Gastroesophageal sphincter (tissue), 4 donors: ENCODE measurements at regions not wholly inside any gene's neighbourhood (a gene's known extent, or its start where the extent isn't known, plus 50 kb on each side); places are given as distances from the start of the nearest gene placed in this dataset.

Experiments
- ATAC-seq: fragments of 150-250 bp; one replicate; pipeline ENCODE4 v1.9.1; 2016; ENCODE audit warnings: mild to moderate bottlenecking, moderate library complexity
- H3K27ac ChIP-seq, 4 donors: fragments of 200-600 bp; sonication (generic) in 3 of 4; 1 replicate in 3 of 4; 2 replicates in 1 of 4; pipeline ENCODE4 v1.5.1; 2016 to 2019
- H3K27me3 ChIP-seq: fragments of 200-600 bp; sonication (generic); one replicate; pipeline ENCODE4 v1.5.1; 2019
- H3K36me3 ChIP-seq, 2 donors: fragments of 200-600 bp; sonication (generic); one replicate each; pipeline ENCODE4 v1.5.1; 2019; ENCODE audit warnings: control low read depth in 1 of 2
- H3K4me1 ChIP-seq, 3 donors: fragments of 200-600 bp; sonication (generic); 1 replicate in 2 of 3; 2 replicates in 1 of 3; pipeline ENCODE4 v1.5.1; 2016 to 2019; ENCODE audit warnings: control low read depth in 2 of 3
- H3K4me3 ChIP-seq, 2 donors: fragments of 200-600 bp; sonication (generic); one replicate each; pipeline ENCODE4 v1.5.1; 2019; ENCODE audit warnings: mild to moderate bottlenecking in 1 of 2, moderate library complexity in 1 of 2
- H3K9me3 ChIP-seq, 3 donors: fragments of 200-600 bp; sonication (generic); one replicate each; pipeline ENCODE4 v1.5.1; 2017 to 2019; ENCODE audit warnings: control low read depth in 2 of 3
- CTCF ChIP-seq, 4 experiments: fragments of 200-600 bp in 2 of 4; fragments of 450-650 bp in 2 of 4; sonication (generic) in 1 of 4; IDR thresholded peaks; one replicate each; pipeline ENCODE4 v1.5.1; 2017 to 2019; ENCODE audit warnings: antibody characterized with exemption in 4 of 4, mild to moderate bottlenecking in 2 of 4, moderate library complexity in 2 of 4
- EP300 ChIP-seq: sonication (generic); formaldehyde crosslinking; IDR thresholded peaks from one replicate; pipeline ENCODE4 v1.6.1; 2017; ENCODE audit warnings: antibody characterized with exemption, mild to moderate bottlenecking
- POLR2A ChIP-seq, 2 donors: fragments of 450-650 bp; IDR thresholded peaks; one replicate each; pipeline ENCODE4 v1.6.1; 2017; ENCODE audit warnings: antibody characterized with exemption in 2 of 2, mild to moderate bottlenecking in 2 of 2, moderate library complexity in 1 of 2
- POLR2AphosphoS5 ChIP-seq: sonication (generic); formaldehyde crosslinking; IDR thresholded peaks from one replicate; pipeline ENCODE4 v1.6.1; 2017; ENCODE audit warnings: antibody characterized with exemption
- WGBS, 2 donors: methylation state at CpG; one replicate each; pipeline ENCODE4 v1.1.5; 2018; ENCODE audit warnings: low coverage in 1 of 2; 5-methylcytosine and 5-hydroxymethylcytosine counted together

DNA sequence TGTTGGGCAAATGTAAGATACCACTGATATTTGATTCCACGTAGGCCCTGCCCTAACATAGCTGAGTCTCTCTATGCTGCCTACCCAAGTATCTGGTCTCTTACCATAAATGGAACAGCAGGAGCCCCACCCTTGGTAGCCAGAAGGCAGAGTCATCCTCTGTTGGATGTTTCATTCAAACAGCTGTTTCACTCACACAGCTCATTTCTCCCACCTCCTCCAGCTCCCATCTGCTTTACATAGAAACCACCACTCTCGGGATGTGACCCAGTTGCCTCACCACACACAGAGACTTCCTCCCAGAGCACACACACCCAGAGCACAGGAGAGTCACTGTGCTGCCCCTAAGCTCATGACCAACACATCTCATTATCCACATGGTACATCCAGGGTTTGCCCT is 165.3 kb downstream of the TMEM167A start:
- ATAC-seq = no peak

GRCh38 chr5:82910905-82911304 is 166.3 kb downstream of the TMEM167A start:
- H3K4me1 ChIP-seq = no peaks in the 10 kb centered on the region
- no peak for TF ChIP-seq POLR2AphosphoS5
- no peak for TF ChIP-seq POLR2A (IDR thresholded peaks at IDR 0.05)
- no peak for TF ChIP-seq CTCF (IDR thresholded peaks at IDR 0.05)
- TF ChIP-seq EP300 = no peak
- ATAC-seq = no peak
- peaks cover 0 to 9% (median 0%) of the 10 kb centered on the region in 3 donors for H3K9me3 ChIP-seq
- H3K27me3 ChIP-seq = no peaks in the 10 kb centered on the region
- H3K36me3 ChIP-seq = no peaks in the 10 kb centered on the region
- H3K27ac ChIP-seq = no peak overlapping the region
- no peak overlapping the region for H3K4me3 ChIP-seq

More for the DNA sequence above, 165.3 kb downstream of the TMEM167A start:
- Histone ChIP-seq H3K4me3 (no peak overlapping the region), H3K27me3 (no peaks in the 10 kb centered on the region), H3K4me1 (no peaks in the 10 kb centered on the region), H3K9me3 (peaks cover 0 to 19% (median 0%) of the 10 kb centered on the region in 3 donors), H3K36me3 (no peaks in the 10 kb centered on the region), H3K27ac (no peak overlapping the region)
- WGBS, 2 donors = 76% methylated on average over 2 of the region's 2 CpGs; no CpG with 5 or more reads in 1 of the 2 donors
- TF ChIP-seq POLR2AphosphoS5 = no peak
- no peak for TF ChIP-seq POLR2A (IDR thresholded peaks at IDR 0.05)
- no peak for TF ChIP-seq EP300
- no peak for TF ChIP-seq CTCF (IDR thresholded peaks at IDR 0.05)

DNA sequence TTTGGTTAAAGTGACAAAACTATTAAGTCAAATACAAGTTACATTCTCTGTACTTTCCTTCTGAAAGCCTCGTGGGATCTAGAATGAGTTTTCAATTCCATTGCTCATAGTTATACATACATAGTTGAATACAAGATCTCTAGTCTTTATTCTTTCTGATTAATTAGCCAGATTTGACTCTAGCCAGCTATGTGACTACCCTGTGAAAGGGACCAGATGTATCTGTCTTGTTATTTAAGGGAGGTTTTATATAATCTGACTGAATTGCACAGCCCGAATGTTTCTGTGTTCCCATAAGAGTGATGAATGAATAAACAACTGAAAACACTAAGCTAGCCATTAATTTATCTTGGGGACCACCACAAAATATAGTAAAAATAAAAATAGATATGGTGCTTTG is 166.7 kb downstream of the TMEM167A start:
- ATAC-seq = no peak
- H3K36me3 ChIP-seq = no peaks in the 10 kb centered on the region
- H3K4me1 ChIP-seq = no peaks in the 10 kb centered on the region
- H3K27me3 ChIP-seq = no peaks in the 10 kb centered on the region
- 21 to 27% methylated on average over 2 of the region's 2 CpGs for WGBS, 2 donors
- TF ChIP-seq POLR2AphosphoS5 = no peak
- no peak for TF ChIP-seq EP300
- no peak for TF ChIP-seq POLR2A (IDR thresholded peaks at IDR 0.05)
- TF ChIP-seq CTCF (IDR thresholded peaks at IDR 0.05) = no peak
- no peak overlapping the region for H3K27ac ChIP-seq
- no peak overlapping the region for H3K4me3 ChIP-seq
- peaks cover 0 to 7% (median 0%) of the 10 kb centered on the region in 3 donors for H3K9me3 ChIP-seq

GRCh38 chr5:82909771-82910170 is 167.4 kb downstream of the TMEM167A start:
- TF ChIP-seq CTCF (IDR thresholded peaks at IDR 0.05) (no peak), EP300 (no peak), POLR2AphosphoS5 (no peak), POLR2A (IDR thresholded peaks at IDR 0.05) (no peak)
- no peaks in the 10 kb centered on the region for H3K36me3 ChIP-seq
- no peak overlapping the region for H3K4me3 ChIP-seq
- no peaks in the 10 kb centered on the region for H3K4me1 ChIP-seq
- H3K27me3 ChIP-seq = no peaks in the 10 kb centered on the region
- WGBS, 2 donors = 40 to 85% methylated on average over 1 to 4 of the region's 7 CpGs
- H3K27ac ChIP-seq = no peak overlapping the region
- peaks cover 0 to under 1% (median 0%) of the 10 kb centered on the region in 3 donors for H3K9me3 ChIP-seq
- no peak for ATAC-seq

GRCh38 chr5:82905986-82906385 is 171.2 kb downstream of the TMEM167A start:
- Histone ChIP-seq H3K9me3 (peaks cover 0 to 14% (median 0%) of the 10 kb centered on the region in 3 donors), H3K27ac (no peak overlapping the region), H3K4me1 (no peaks in the 10 kb centered on the region), H3K27me3 (no peaks in the 10 kb centered on the region), H3K36me3 (no peaks in the 10 kb centered on the region), H3K4me3 (no peak overlapping the region)
- 65 to 69% methylated on average over 2 of the region's 2 CpGs for WGBS, 2 donors
- no peak for TF ChIP-seq EP300
- no peak for TF ChIP-seq POLR2AphosphoS5
- TF ChIP-seq POLR2A (IDR thresholded peaks at IDR 0.05) = no peak
- TF ChIP-seq CTCF (IDR thresholded peaks at IDR 0.05) = no peak
- ATAC-seq = no peak
